WTC11 (cell line): ENCODE measurements at regions not wholly inside any gene's neighbourhood (a gene's known extent, or its start where the extent isn't known, plus 50 kb on each side); places are given as distances from the start of the nearest gene placed in this dataset.

Source experiments
- ELF4 ChIP-seq: sonication (generic); formaldehyde crosslinking; IDR thresholded peaks from 2 replicates; pipeline ENCODE4 v1.8.1; 2022; ENCODE audit warnings: low read depth, mild to moderate bottlenecking, moderate library complexity, missing genetic modification reagents
- EMX1 ChIP-seq: fragments of 250-450 bp; sonication (Bioruptor Pico); IDR thresholded peaks from 2 replicates; pipeline ENCODE4 v1.8.0; 2021; ENCODE audit warnings: mild to moderate bottlenecking
- JAZF1 ChIP-seq: fragments of 250-450 bp; sonication (Bioruptor Pico); IDR thresholded peaks from 2 replicates; pipeline ENCODE4 v1.9.0; 2021; ENCODE audit warnings: moderate library complexity, mild to moderate bottlenecking, inconsistent platforms
- NFE2L1 ChIP-seq: sonication (generic); formaldehyde crosslinking; IDR thresholded peaks from 2 replicates; pipeline ENCODE4 v1.8.1; 2023; ENCODE audit warnings: missing genetic modification reagents
- TF ChIP-seq, protein P1 (sequence below): fragments of 200-600 bp; IDR thresholded peaks from 2 replicates; pipeline ENCODE4 v1.8.0; 2022; ENCODE audit warnings: antibody characterized with exemption
- TF ChIP-seq, protein P2 (sequence below): sonication (generic); formaldehyde crosslinking; IDR thresholded peaks from 2 replicates; pipeline ENCODE4 v1.8.0; 2023; ENCODE audit warnings: missing genetic modification reagents, mild to moderate bottlenecking, borderline replicate concordance

DNA sequence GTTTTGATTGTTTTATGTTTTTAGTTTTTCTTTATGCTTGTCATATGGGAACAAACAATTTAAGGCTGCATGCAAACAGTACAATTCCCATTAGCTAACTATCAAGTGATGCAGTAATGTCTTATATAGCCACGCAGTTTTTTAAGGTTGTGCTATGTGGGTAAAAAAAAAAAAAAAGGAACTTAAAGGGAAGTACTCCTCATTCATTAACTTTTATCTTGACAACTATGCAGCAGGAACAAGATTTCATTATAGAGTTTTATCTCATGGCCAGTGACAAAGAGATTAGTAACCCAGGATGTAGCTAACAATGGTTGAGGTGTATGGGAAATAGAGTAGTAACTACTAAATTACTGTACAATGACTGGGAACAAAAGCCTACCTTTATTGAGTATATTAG is 1008.2 kb upstream of the CDH9 start:
- TF ChIP-seq, protein P1, sequence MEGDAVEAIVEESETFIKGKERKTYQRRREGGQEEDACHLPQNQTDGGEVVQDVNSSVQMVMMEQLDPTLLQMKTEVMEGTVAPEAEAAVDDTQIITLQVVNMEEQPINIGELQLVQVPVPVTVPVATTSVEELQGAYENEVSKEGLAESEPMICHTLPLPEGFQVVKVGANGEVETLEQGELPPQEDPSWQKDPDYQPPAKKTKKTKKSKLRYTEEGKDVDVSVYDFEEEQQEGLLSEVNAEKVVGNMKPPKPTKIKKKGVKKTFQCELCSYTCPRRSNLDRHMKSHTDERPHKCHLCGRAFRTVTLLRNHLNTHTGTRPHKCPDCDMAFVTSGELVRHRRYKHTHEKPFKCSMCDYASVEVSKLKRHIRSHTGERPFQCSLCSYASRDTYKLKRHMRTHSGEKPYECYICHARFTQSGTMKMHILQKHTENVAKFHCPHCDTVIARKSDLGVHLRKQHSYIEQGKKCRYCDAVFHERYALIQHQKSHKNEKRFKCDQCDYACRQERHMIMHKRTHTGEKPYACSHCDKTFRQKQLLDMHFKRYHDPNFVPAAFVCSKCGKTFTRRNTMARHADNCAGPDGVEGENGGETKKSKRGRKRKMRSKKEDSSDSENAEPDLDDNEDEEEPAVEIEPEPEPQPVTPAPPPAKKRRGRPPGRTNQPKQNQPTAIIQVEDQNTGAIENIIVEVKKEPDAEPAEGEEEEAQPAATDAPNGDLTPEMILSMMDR = no peak
- no peak for TF ChIP-seq EMX1 (CRISPR knock-in tag)
- TF ChIP-seq, protein P2, sequence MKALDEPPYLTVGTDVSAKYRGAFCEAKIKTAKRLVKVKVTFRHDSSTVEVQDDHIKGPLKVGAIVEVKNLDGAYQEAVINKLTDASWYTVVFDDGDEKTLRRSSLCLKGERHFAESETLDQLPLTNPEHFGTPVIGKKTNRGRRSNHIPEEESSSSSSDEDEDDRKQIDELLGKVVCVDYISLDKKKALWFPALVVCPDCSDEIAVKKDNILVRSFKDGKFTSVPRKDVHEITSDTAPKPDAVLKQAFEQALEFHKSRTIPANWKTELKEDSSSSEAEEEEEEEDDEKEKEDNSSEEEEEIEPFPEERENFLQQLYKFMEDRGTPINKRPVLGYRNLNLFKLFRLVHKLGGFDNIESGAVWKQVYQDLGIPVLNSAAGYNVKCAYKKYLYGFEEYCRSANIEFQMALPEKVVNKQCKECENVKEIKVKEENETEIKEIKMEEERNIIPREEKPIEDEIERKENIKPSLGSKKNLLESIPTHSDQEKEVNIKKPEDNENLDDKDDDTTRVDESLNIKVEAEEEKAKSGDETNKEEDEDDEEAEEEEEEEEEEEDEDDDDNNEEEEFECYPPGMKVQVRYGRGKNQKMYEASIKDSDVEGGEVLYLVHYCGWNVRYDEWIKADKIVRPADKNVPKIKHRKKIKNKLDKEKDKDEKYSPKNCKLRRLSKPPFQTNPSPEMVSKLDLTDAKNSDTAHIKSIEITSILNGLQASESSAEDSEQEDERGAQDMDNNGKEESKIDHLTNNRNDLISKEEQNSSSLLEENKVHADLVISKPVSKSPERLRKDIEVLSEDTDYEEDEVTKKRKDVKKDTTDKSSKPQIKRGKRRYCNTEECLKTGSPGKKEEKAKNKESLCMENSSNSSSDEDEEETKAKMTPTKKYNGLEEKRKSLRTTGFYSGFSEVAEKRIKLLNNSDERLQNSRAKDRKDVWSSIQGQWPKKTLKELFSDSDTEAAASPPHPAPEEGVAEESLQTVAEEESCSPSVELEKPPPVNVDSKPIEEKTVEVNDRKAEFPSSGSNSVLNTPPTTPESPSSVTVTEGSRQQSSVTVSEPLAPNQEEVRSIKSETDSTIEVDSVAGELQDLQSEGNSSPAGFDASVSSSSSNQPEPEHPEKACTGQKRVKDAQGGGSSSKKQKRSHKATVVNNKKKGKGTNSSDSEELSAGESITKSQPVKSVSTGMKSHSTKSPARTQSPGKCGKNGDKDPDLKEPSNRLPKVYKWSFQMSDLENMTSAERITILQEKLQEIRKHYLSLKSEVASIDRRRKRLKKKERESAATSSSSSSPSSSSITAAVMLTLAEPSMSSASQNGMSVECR (CRISPR knock-in tag) = no peak
- no peak for TF ChIP-seq ELF4 (CRISPR knock-in tag)
- TF ChIP-seq NFE2L1 (CRISPR knock-in tag) = no peak
- TF ChIP-seq JAZF1 (CRISPR knock-in tag) = no peak
